KOPT-K1 (cell line): ENCODE measurements at regions not wholly inside any gene's neighbourhood (a gene's known extent, or its start where the extent isn't known, plus 50 kb on each side); places are given as distances from the start of the nearest gene placed in this dataset.
"Not testable (repeated sequence)": the region's sequence is repeated elsewhere in the genome, so short reads cannot be mapped to it uniquely, and the experiment has no call there.

Source experiments
- H3K27ac ChIP-seq: fragments of 200-600 bp; sonication (generic); 2 replicates; pipeline ENCODE4 v1.5.1; 2016; ENCODE audit warnings: antibody characterized with exemption, mild to moderate bottlenecking, low read depth, low read length; ENCODE audit not compliant: poor library complexity, severe bottlenecking
- H3K36me3 ChIP-seq: fragments of 200-600 bp; sonication (generic); 2 replicates; pipeline ENCODE4 v1.5.1; 2017; ENCODE audit warnings: antibody characterized with exemption, mild to moderate bottlenecking, low read length, moderate library complexity; ENCODE audit not compliant: insufficient read depth
- H3K9me3 ChIP-seq: fragments of 200-600 bp; sonication (generic); 2 replicates; pipeline ENCODE4 v1.5.1; 2017; ENCODE audit warnings: antibody characterized with exemption, low read length, mild to moderate bottlenecking; ENCODE audit not compliant: insufficient read depth, poor library complexity, severe bottlenecking

DNA sequence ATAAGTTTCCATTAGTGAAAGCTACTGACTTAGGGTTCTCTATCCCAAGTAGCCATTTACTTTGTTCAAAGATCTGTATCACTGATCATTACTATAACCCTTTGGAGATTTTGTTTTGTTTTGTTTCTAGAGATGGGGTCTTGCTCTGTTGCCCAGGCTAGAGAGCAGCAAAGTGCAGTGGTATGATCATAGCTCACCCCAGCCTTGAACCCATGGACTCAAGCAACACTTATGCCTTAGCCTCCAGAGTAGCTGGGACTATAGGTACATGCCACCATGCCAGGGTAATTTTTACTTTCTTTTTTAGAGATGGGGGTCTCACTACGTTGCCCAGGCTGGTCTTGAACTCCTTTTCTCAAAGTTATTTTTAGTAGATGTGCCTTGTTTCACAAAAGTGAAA, 154.7 kb downstream of the KCNJ2 start:
- no peaks in the 10 kb centered on the region for H3K36me3 ChIP-seq
- H3K9me3 ChIP-seq: no peaks in the 10 kb centered on the region
- no peak overlapping the region for H3K27ac ChIP-seq

DNA sequence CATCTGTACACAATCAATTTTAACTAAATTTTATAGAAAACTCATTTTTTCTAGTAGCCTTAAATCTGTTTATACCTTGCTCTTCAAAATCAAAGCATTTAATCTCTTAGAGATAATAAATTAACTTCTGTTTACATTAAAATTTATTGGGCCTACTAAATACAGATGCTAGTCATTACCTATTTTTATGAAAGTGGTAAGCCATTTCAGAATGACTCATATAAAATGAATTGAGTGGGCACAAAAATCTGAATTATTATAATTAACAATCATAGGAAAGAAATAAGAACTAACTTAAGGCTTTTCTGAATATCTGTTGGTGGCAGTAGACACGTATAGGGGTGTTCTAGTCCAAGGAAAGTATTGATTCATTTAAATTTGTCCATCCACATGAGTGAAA, 157.9 kb downstream of the KCNJ2 start:
- no peaks in the 10 kb centered on the region for H3K36me3 ChIP-seq
- no peak overlapping the region for H3K27ac ChIP-seq
- H3K9me3 ChIP-seq: no peaks in the 10 kb centered on the region

GRCh38 chr17:70327723-70328122, 158.4 kb downstream of the KCNJ2 start:
- Histone ChIP-seq H3K9me3 (no peaks in the 10 kb centered on the region), H3K36me3 (no peaks in the 10 kb centered on the region), H3K27ac (no peak overlapping the region)

- Histone ChIP-seq H3K36me3 (no peaks in the 10 kb centered on the region), H3K9me3 (no peaks in the 10 kb centered on the region), H3K27ac (no peak overlapping the region)
Observed at GRCh38 chr17:70329721-70330120, 160.4 kb downstream of the KCNJ2 start.

- not testable (repeated sequence) for H3K36me3 ChIP-seq, H3K9me3 ChIP-seq, H3K27ac ChIP-seq
Observed at GRCh38 chr17:70331066-70331465, 161.7 kb downstream of the KCNJ2 start.

DNA sequence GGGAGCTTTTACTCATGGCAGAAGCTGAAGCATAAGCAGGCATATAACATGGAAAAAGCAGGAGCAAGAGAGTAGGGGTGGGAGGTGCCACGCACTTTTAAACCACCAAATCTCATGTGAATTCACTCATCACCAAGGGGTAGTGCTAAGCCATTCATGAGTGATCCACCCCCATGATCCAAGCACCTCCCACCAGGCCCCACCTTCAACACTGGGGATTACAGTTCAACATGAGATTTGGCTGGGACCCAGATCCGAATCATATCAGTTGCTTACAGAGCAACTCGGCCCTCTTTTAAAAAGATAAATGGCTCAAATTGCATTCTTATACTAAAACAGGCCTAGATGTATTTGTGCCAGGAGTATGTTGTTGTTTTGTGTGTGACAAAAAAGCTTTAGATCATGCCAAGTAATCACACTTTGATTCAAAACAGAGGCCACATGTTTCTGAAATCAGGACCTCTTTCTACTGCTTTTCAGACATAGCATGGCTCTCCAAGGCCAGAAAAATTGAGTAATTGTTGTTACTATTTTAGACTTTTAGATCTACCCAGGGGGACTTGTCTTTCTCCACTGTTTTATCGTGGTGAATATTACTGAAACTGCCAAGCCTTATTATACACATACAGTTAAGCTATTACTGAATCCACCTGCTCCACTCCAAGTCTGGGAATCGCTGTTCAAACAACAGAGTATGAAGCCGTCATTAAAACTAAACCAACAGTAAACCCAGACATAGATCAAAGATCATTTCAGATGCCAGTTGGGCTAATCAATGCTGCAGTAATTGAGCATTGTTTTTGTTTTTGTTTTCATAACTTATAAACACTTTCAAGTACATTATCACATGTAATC, 163.3 kb downstream of the KCNJ2 start:
- H3K36me3 ChIP-seq: no peaks in the 10 kb centered on the region
- H3K27ac ChIP-seq: no peak overlapping the region
- no peaks in the 10 kb centered on the region for H3K9me3 ChIP-seq

DNA sequence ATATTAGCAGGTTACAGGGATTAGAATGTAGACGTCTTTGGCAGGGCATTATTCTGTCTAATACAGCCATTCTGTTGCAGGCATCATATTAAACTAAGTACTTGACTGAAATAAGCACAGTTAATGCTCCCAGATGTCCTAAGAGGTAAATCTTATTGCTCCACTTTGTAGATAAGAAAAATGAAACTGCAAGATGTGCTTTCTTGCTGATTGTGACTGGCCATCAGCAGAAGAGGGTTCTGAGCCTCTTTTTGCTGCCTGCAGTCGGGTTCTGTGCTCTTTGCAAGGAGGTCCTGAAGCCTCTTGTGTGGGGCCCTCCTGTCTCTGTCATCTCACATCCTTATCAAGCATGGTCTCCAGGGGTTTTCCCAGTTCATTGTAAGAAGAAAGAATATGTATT, 167.1 kb downstream of the KCNJ2 start:
- H3K9me3 ChIP-seq: no peaks in the 10 kb centered on the region
- H3K36me3 ChIP-seq: no peaks in the 10 kb centered on the region
- H3K27ac ChIP-seq: no peak overlapping the region

- Histone ChIP-seq H3K9me3 (no peaks in the 10 kb centered on the region), H3K27ac (no peak overlapping the region), H3K36me3 (no peaks in the 10 kb centered on the region)
Observed at GRCh38 chr17:70338946-70339354, 169.6 kb downstream of the KCNJ2 start.

DNA sequence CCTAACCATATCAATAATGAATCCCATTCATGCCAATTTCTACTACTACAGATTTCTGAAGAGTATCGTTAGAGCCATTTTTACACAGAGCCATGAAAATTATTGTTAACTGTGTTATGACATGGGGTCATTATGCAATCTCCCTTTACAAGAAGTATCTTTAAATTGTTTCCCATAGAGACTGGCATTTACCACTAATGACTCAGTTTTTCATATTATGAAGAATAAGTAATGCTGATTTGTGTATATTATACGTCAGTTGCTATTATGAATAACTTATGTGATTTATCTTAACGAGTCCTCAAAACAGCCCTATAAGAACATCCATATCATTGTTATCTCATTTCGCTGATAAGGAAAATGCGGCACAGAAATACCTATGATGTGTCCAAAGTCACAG, 173.8 kb downstream of the KCNJ2 start:
- H3K9me3 ChIP-seq: no peaks in the 10 kb centered on the region
- no peak overlapping the region for H3K27ac ChIP-seq
- no peaks in the 10 kb centered on the region for H3K36me3 ChIP-seq

DNA sequence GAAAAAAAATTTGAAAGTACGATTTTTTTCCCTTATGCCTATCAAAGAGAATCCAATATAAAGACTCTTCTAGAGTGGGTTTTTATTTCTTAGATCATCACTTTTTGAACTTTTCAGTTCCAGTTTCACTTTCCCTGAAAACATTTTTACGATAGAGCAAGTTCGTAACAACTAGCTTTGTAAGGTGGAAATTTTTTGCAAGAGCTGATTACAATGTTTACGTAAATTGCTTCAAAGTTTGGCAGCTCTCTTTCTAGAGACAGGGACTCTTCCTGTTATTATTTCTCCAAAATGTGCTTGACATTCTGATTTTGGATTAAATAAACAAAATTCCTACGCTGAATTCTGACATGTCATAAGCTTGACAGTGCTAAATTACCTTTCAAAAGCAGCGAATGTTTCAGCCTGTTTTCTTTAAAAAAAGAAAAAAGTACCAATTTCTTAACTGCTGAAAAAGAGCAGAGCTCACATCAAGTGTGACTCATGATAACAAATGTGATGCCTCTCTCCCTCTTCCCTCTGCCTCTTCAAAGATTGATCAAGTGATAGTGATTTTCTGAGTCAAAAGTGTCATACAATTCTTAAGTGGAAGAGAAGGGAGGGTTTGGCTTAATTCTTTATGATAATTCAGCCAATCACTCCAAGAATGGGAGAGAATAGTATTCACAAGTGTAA, 175.2 kb downstream of the KCNJ2 start:
- no peaks in the 10 kb centered on the region for H3K9me3 ChIP-seq
- H3K27ac ChIP-seq: peak overlapping the region; percentile 1
- H3K36me3 ChIP-seq: no peaks in the 10 kb centered on the region

GRCh38 chr17:70345061-70345460, 175.7 kb downstream of the KCNJ2 start:
- no peaks in the 10 kb centered on the region for H3K9me3 ChIP-seq
- no peak overlapping the region for H3K27ac ChIP-seq
- no peaks in the 10 kb centered on the region for H3K36me3 ChIP-seq

DNA sequence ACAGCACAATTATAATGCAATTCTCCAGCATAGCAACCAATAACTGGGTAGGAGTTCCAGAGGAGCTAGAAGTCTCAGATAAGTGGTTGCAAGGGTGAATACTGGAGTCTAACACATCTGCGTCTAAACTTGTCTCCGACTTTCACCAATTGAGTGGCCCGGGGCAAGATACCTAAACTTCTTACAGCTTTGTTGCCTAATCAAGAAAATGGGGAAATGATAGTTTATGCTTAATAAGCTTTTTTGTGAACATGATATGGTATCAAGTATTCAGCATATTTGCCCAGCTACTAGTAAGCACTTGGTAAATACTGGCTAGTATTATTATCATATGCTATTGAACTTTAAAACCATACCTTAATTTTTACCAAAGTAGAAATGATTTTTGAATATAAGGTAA, 183.5 kb downstream of the KCNJ2 start:
- no peak overlapping the region for H3K27ac ChIP-seq
- H3K9me3 ChIP-seq: no peaks in the 10 kb centered on the region

DNA sequence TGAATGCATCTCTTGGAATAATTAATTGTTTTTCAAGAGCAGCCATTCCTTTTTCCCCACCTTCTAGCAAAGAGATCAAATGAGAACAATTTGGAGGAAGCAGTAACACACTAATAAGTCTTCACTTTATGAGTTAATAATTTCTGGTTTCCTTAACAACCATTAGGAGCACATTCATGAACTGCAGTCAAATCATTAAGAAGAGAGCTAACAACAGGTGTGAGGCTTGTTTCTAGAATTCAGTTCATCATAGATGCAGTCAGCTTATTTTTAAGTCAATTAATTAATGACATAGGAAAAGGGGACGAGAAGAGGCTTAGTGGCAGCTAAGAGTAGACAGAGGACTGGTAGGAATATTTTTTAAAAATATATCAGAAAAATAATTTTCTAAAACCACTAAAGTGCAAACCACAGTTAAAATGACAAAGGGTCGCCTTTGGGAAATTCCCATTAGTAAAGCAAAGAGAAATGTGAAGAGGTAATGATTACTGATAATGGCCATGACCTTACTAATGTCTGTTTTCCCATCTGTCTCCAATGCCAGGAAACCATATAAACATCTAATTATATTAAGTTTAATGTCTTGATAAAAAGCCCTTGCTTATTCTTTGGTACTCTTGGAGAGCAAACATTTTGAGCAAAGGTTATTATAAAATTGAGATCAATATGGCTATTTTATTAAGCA, 184.2 kb downstream of the KCNJ2 start:
- Histone ChIP-seq H3K27ac (no peak overlapping the region), H3K36me3 (no peaks in the 10 kb centered on the region), H3K9me3 (no peaks in the 10 kb centered on the region)

More for the DNA sequence above, 183.5 kb downstream of the KCNJ2 start:
- no peaks in the 10 kb centered on the region for H3K36me3 ChIP-seq

DNA sequence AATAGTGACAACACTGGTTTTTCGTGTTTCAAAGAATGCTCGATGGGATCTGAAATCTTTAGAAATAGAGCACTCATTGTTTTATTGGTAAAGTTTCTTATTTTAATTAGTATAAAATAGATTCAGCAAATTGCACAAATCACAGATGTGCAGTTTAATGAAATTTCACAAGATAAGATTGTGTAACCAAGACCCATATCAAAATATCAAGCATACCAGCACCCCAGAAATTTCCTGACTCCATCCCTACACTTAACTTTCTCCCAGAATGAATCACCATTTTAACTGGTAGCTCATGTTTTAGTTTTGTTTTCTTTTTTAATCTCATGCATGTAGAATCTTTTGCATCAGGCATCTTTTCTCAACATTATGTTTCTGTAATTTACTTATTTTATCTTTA, 185.9 kb downstream of the KCNJ2 start:
- Histone ChIP-seq H3K9me3 (no peaks in the 10 kb centered on the region), H3K36me3 (no peaks in the 10 kb centered on the region), H3K27ac (no peak overlapping the region)

DNA sequence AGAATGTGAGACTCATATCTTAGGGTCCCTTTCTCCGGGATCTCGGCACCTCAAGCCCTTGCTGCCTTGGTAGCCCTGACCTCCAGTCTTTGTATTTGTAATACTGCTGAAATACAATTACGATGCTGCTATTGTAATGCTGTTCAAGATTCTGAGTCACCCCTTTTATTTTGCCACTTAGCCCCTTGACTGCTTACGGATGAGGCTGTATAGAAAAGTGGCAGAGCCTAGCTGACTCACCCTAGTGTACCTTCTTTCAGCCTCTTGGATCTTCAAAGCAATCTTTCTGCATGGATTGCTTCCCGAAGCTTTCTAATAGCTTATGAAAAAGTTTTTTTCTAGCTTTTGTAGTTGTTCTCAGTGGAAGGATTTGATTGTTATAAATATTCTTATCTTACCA, 187.9 kb downstream of the KCNJ2 start:
- no peak overlapping the region for H3K27ac ChIP-seq
- H3K36me3 ChIP-seq: no peaks in the 10 kb centered on the region

More for the DNA sequence above, 187.9 kb downstream of the KCNJ2 start:
- no peaks in the 10 kb centered on the region for H3K9me3 ChIP-seq
